ENCODE measurements at regions not wholly inside any gene's neighbourhood (a gene's known extent, or its start where the extent isn't known, plus 50 kb on each side); places are given as distances from the start of the nearest gene placed in this dataset.

GRCh38 chr3:104031598-104031997 is 1335.1 kb upstream of the ALCAM start:
- no peak overlapping the region for H3K4me2 ChIP-seq (ENCODE audit: control insufficient read depth, extremely low read depth, insufficient read depth, low read depth, low read length)
- H2AFZ ChIP-seq (ENCODE audit: control insufficient read depth, low read length), result no peak overlapping the region
- no peaks in the 10 kb centered on the region for H3K9me3 ChIP-seq (ENCODE audit: control insufficient read depth, low read depth, low read length)
- no peaks in the 10 kb centered on the region for H3K27me3 ChIP-seq (ENCODE audit: control insufficient read depth, extremely low read depth, insufficient read depth, low read length)
- no peaks in the 10 kb centered on the region for H3K36me3 ChIP-seq (ENCODE audit: control insufficient read depth in 2 of 2, extremely low read depth in 1 of 2, insufficient read depth in 2 of 2, low read length in 2 of 2)
- FAIRE-seq (no peak), DNase-seq (ENCODE audit: low read depth, low spot score) (no peak)
- H3K9ac ChIP-seq (ENCODE audit: control insufficient read depth, extremely low read depth, insufficient read depth, low read length), result no peak overlapping the region
- TF ChIP-seq EZH2 (IDR thresholded peaks at IDR 0.05; ENCODE audit: low read length), result no peak
- no peak for TF ChIP-seq CTCF (optimal IDR thresholded peaks at IDR 0.05 in 1 of 3, IDR thresholded peaks at IDR 0.05 in 1 of 3, conservative IDR thresholded peaks at IDR 0.05 in 1 of 3; ENCODE audit: extremely low read depth in 1 of 3, insufficient read depth in 2 of 3, low read length in 3 of 3)
- no peak overlapping the region for H3K27ac ChIP-seq (ENCODE audit: control insufficient read depth, insufficient read depth, low read length)
- dilution Hi-C loops (cut with MboI; ENCODE audit: extremely low pct_ligation_motif_present, low sequenced_read_pairs), result no loop called here
- H3K4me3 ChIP-seq (ENCODE audit: control insufficient read depth in 2 of 3, extremely low read depth in 1 of 3, insufficient read depth in 2 of 3, low read depth in 1 of 3, low read length in 3 of 3), result no peak overlapping the region
- H3K9me1 ChIP-seq (ENCODE audit: control insufficient read depth, extremely low read depth, insufficient read depth, low read length), result no peaks in the 10 kb centered on the region
- no peaks in the 10 kb centered on the region for H3K4me1 ChIP-seq (ENCODE audit: control insufficient read depth, extremely low read depth, insufficient read depth, low read length)
- no peaks in the 10 kb centered on the region for H3K79me2 ChIP-seq (ENCODE audit: control insufficient read depth, insufficient read depth, low read length)
- H4K20me1 ChIP-seq (ENCODE audit: control insufficient read depth, extremely low read depth, insufficient read depth, low read length), result no peaks in the 10 kb centered on the region

- FAIRE-seq (no peak), DNase-seq (ENCODE audit: low read depth, low spot score) (no peak)
- dilution Hi-C loops (cut with MboI; ENCODE audit: extremely low pct_ligation_motif_present, low sequenced_read_pairs), result no loop called here
Observed at GRCh38 chr3:104032283-104032682, 1334.4 kb upstream of the ALCAM start.

More at GRCh38 chr3:104032283-104032682, 1334.4 kb upstream of the ALCAM start:
- Histone ChIP-seq H3K4me3 (ENCODE audit: control insufficient read depth in 2 of 3, extremely low read depth in 1 of 3, insufficient read depth in 2 of 3, low read depth in 1 of 3, low read length in 3 of 3) (no peak overlapping the region), H3K4me1 (ENCODE audit: control insufficient read depth, extremely low read depth, insufficient read depth, low read length) (no peaks in the 10 kb centered on the region), H3K9me3 (ENCODE audit: control insufficient read depth, low read depth, low read length) (no peaks in the 10 kb centered on the region), H4K20me1 (ENCODE audit: control insufficient read depth, extremely low read depth, insufficient read depth, low read length) (no peaks in the 10 kb centered on the region), H3K9ac (ENCODE audit: control insufficient read depth, extremely low read depth, insufficient read depth, low read length) (no peak overlapping the region), H3K79me2 (ENCODE audit: control insufficient read depth, insufficient read depth, low read length) (no peaks in the 10 kb centered on the region), H3K9me1 (ENCODE audit: control insufficient read depth, extremely low read depth, insufficient read depth, low read length) (no peaks in the 10 kb centered on the region), H3K27ac (ENCODE audit: control insufficient read depth, insufficient read depth, low read length) (no peak overlapping the region), H3K27me3 (ENCODE audit: control insufficient read depth, extremely low read depth, insufficient read depth, low read length) (no peaks in the 10 kb centered on the region), H3K36me3 (ENCODE audit: control insufficient read depth in 2 of 2, extremely low read depth in 1 of 2, insufficient read depth in 2 of 2, low read length in 2 of 2) (no peaks in the 10 kb centered on the region), H2AFZ (ENCODE audit: control insufficient read depth, low read length) (no peak overlapping the region), H3K4me2 (ENCODE audit: control insufficient read depth, extremely low read depth, insufficient read depth, low read depth, low read length) (no peak overlapping the region)
- TF ChIP-seq EZH2 (IDR thresholded peaks at IDR 0.05; ENCODE audit: low read length), result no peak
- no peak for TF ChIP-seq CTCF (optimal IDR thresholded peaks at IDR 0.05 in 1 of 3, IDR thresholded peaks at IDR 0.05 in 1 of 3, conservative IDR thresholded peaks at IDR 0.05 in 1 of 3; ENCODE audit: extremely low read depth in 1 of 3, insufficient read depth in 2 of 3, low read length in 3 of 3)
